HepG2 (cell line): ENCODE measurements at regions not wholly inside any gene's neighbourhood (a gene's known extent, or its start where the extent isn't known, plus 50 kb on each side); places are given as distances from the start of the nearest gene placed in this dataset.

ENCODE experiments used
- ATAC-seq: fragments of 200-7000 bp; cut with Tn5 transposase; 3 replicates; pipeline ENCODE4 v1.9.1; 2020; ENCODE audit warnings: mild to moderate bottlenecking, moderate library complexity
- BruUV-seq: library from RNA; stranded (reverse); fragments of 400-500 nt; replicated peaks from 2 replicates; lab custom pipeline; 2021; lab: Mats Ljungman, UMichigan
- CTCF ChIA-PET: fragments of 300-600 bp; formaldehyde crosslinking; extraction: SDS; loops from one replicate; lab custom pipeline; 2021; ENCODE audit warnings: low total read pairs, inconsistent platforms, low intra/inter-chr PET ratio; lab: Yijun Ruan, JAX
- POLR2A ChIA-PET: fragments of 350-600 bp; sonication (Branson Sonifier 250); formaldehyde crosslinking; loops from one replicate; lab custom pipeline; 2020; ENCODE audit warnings: antibody characterized with exemption, inconsistent platforms; lab: Yijun Ruan, JAX
- DNase-seq: peaks from one replicate; pipeline ENCODE4 v3.0.0-alpha.2; 2015; ENCODE audit warnings: low spot score
- FAIRE-seq: peaks from 3 replicates; lab custom pipeline; 2011; peaks lifted over from hg19 to GRCh38; lab: Jason Lieb, UNC
- H2AFZ ChIP-seq: one replicate; pipeline ENCODE4 v1.6.1; 2011; ENCODE audit warnings: low read length, inconsistent platforms
- H3K27ac ChIP-seq: fragments of 300-600 bp; 3 replicates; pipeline ENCODE4 v1.8.0; 2011; ENCODE audit warnings: mixed run types, mild to moderate bottlenecking, mixed read lengths, low read length, inconsistent platforms; ENCODE audit not compliant: insufficient read depth; ENCODE audit errors: extremely low read length
- H3K27me3 ChIP-seq, 2 experiments: fragments of 200-600 bp in 1 of 2; 2 replicates in 1 of 2; 3 replicates in 1 of 2; pipeline versions ENCODE4 v1.6.0 to v1.8.0; 2011; ENCODE audit warnings: low read length in 2 of 2, mild to moderate bottlenecking in 2 of 2, moderate library complexity in 2 of 2, inconsistent platforms in 1 of 2; ENCODE audit not compliant: insufficient read depth in 2 of 2, control insufficient read depth in 1 of 2
- H3K36me3 ChIP-seq, 2 experiments: fragments of 200-600 bp in 1 of 2; replicated peaks in 1 of 2; 2 replicates in 1 of 2; 3 replicates in 1 of 2; pipeline versions ENCODE4 v1.5.1 to v1.8.0; 2011; ENCODE audit warnings: low read length in 2 of 2, inconsistent platforms in 1 of 2; ENCODE audit not compliant: insufficient read depth in 2 of 2, control insufficient read depth in 1 of 2
- H3K4me1 ChIP-seq: 2 replicates; pipeline ENCODE4 v1.5.1; 2012; ENCODE audit warnings: low read length, inconsistent platforms; ENCODE audit not compliant: insufficient read depth
- H3K4me2 ChIP-seq: 2 replicates; pipeline ENCODE4 v1.6.0; 2011; ENCODE audit warnings: low read depth, low read length, inconsistent platforms
- H3K4me3 ChIP-seq, 3 experiments: fragments of 200-600 bp in 1 of 3; sonication (generic), shearing (Covaris generic) in 1 of 3; replicated peaks in 1 of 3; 2 replicates each; pipeline ENCODE4 v1.5.1; 2011 to 2016; ENCODE audit warnings: low read length in 3 of 3, inconsistent platforms in 2 of 3, low read depth in 2 of 3, mild to moderate bottlenecking in 2 of 3, control low read depth in 1 of 3, mixed read lengths in 1 of 3; ENCODE audit not compliant: insufficient read depth in 1 of 3
- H3K79me2 ChIP-seq: one replicate; pipeline ENCODE4 v1.6.1; 2011; ENCODE audit warnings: low read length, inconsistent platforms; ENCODE audit not compliant: insufficient read depth
- H3K9ac ChIP-seq: 2 replicates; pipeline ENCODE4 v1.6.0; 2011; ENCODE audit warnings: mild to moderate bottlenecking, low read depth, low read length, inconsistent platforms; ENCODE audit not compliant: insufficient read depth
- H3K9me3 ChIP-seq: 2 replicates; pipeline ENCODE4 v1.5.1; 2012; ENCODE audit warnings: mild to moderate bottlenecking, low read length
- H4K20me1 ChIP-seq: 2 replicates; pipeline ENCODE4 v1.6.0; 2011; ENCODE audit warnings: inconsistent platforms, mild to moderate bottlenecking, low read length, moderate library complexity; ENCODE audit not compliant: insufficient read depth
- CHD4 ChIP-seq: fragments of 200-600 bp; sonication (generic); IDR thresholded peaks from 2 replicates; pipeline ENCODE4 v1.7.0; 2017; ENCODE audit warnings: mild to moderate bottlenecking, low read length, borderline replicate concordance
- FOSL1 ChIP-seq: sonication (generic); formaldehyde crosslinking; IDR thresholded peaks from 2 replicates; pipeline ENCODE4 v1.9.0; 2021; ENCODE audit warnings: missing genetic modification reagents, borderline replicate concordance
- KLF11 ChIP-seq: IDR thresholded peaks from 2 replicates; pipeline ENCODE4 v1.6.1; 2016; ENCODE audit warnings: missing compliant biosample characterization
- SRF ChIP-seq: IDR thresholded peaks from 2 replicates; pipeline ENCODE4 v1.6.1; 2011; ENCODE audit warnings: mild to moderate bottlenecking, low read depth, low read length, moderate library complexity
- SUZ12 ChIP-seq: fragments of 150-350 bp; IDR thresholded peaks from 2 replicates; pipeline ENCODE4 v1.6.1; 2014; ENCODE audit warnings: low read depth, low read length
- THRA ChIP-seq: sonication (generic); formaldehyde crosslinking; IDR thresholded peaks from 2 replicates; pipeline ENCODE4 v1.4.0; 2020; ENCODE audit warnings: missing genetic modification reagents, borderline replicate concordance
- ZBTB7A ChIP-seq: sonication (generic); formaldehyde crosslinking; IDR thresholded peaks from 2 replicates; pipeline ENCODE4 v1.8.0; 2022; ENCODE audit warnings: mild to moderate bottlenecking, missing genetic modification reagents
- ZNF430 ChIP-seq: sonication (generic); formaldehyde crosslinking; IDR thresholded peaks from 2 replicates; pipeline ENCODE4 v1.9.0; 2021; ENCODE audit warnings: mild to moderate bottlenecking, missing genetic modification reagents
- ZNF510 ChIP-seq: sonication (generic); formaldehyde crosslinking; IDR thresholded peaks from 2 replicates; pipeline ENCODE4 v1.4.0; 2020; ENCODE audit warnings: low read depth, mild to moderate bottlenecking, missing genetic modification reagents
- ZNF703 ChIP-seq: sonication (generic); formaldehyde crosslinking; IDR thresholded peaks from 2 replicates; pipeline ENCODE4 v1.5.1; 2020; ENCODE audit warnings: missing genetic modification reagents, mild to moderate bottlenecking, moderate library complexity, borderline replicate concordance
- ZNF775 ChIP-seq: sonication (generic); formaldehyde crosslinking; IDR thresholded peaks from 2 replicates; pipeline ENCODE4 v1.4.0; 2020; ENCODE audit warnings: missing genetic modification reagents, mild to moderate bottlenecking, moderate library complexity, borderline replicate concordance
- WGBS: methylation state at CpG from one replicate; pipeline ENCODE4 v1.1.6; 2017; ENCODE audit warnings: low lambda C conversion rate; 5-methylcytosine and 5-hydroxymethylcytosine counted together
- in situ Hi-C: cut with HindIII; loops from 2 replicates; pipeline ENCODE4 v1.10.0; 2017; ENCODE audit warnings: low pct_unique_long_range_greater_than_20kb; ENCODE audit not compliant: extremely low pct_ligation_motif_present
- intact Hi-C: fragments of 100-400 bp; cut with micrococcal nuclease; formaldehyde crosslinking; loops from one replicate; pipeline ENCODE4 v1.10.0; 2022; ENCODE audit not compliant: unreplicated experiment
- TF ChIP-seq, protein P1 (sequence below): sonication (generic); formaldehyde crosslinking; IDR thresholded peaks from 2 replicates; pipeline ENCODE4 v1.4.0; 2020; ENCODE audit warnings: missing genetic modification reagents

DNA sequence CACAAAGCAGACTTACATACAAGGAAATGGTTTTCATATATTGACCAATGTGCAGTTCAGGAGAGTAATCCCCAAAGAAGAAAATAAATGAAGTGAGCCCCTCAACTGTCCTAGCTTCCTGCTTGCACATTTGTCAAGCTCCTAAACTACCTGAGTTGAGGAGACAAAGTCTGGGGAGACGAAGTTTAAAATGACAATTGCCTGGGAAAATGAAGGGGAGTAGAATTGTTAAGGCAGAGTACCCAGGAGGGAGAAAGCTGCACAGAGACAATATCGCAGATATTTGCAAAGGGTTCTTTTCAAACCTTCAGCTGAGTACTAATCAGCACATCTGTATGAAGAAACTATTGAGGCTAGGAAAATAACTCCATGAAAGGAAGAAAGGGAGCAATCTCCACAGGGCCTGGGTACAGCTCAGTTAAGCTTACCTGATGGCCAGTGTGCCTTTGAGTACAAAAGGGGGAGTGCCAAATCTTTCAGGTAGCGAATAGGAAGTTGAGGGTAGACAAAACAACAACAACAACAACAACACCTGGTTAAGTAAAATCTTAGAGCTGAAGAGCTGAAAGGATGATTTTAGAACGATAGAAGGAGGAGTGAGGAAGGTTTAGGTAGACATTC lies 1700.1 kb upstream of the PRR20A start (continued):
- TF ChIP-seq, protein P1, sequence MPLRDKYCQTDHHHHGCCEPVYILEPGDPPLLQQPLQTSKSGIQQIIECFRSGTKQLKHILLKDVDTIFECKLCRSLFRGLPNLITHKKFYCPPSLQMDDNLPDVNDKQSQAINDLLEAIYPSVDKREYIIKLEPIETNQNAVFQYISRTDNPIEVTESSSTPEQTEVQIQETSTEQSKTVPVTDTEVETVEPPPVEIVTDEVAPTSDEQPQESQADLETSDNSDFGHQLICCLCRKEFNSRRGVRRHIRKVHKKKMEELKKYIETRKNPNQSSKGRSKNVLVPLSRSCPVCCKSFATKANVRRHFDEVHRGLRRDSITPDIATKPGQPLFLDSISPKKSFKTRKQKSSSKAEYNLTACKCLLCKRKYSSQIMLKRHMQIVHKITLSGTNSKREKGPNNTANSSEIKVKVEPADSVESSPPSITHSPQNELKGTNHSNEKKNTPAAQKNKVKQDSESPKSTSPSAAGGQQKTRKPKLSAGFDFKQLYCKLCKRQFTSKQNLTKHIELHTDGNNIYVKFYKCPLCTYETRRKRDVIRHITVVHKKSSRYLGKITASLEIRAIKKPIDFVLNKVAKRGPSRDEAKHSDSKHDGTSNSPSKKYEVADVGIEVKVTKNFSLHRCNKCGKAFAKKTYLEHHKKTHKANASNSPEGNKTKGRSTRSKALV (CRISPR knock-in tag), result no peak
- TF ChIP-seq ZNF430 (CRISPR knock-in tag), result no peak
- no peak for TF ChIP-seq FOSL1 (CRISPR knock-in tag)
- TF ChIP-seq KLF11, result no peak
- TF ChIP-seq ZNF703 (CRISPR knock-in tag), result no peak
- TF ChIP-seq ZBTB7A (CRISPR knock-in tag), result no peak
- no peak for TF ChIP-seq SRF
- TF ChIP-seq CHD4, result no peak
- TF ChIP-seq THRA (CRISPR knock-in tag), result no peak

- CTCF ChIA-PET, result no interaction called here
Observed at GRCh38 chr13:55464222-55464621, 1676.5 kb upstream of the PRR20A start.

More at GRCh38 chr13:55464222-55464621, 1676.5 kb upstream of the PRR20A start:
- Histone ChIP-seq H3K9ac (no peak overlapping the region), H3K4me2 (no peak overlapping the region), H3K4me1 (no peaks in the 10 kb centered on the region), H3K9me3 (peaks cover 19% of the 10 kb centered on the region; the same call in 1 of the 2 replicates), H3K4me3 (no peak overlapping the region), H3K79me2 (no peaks in the 10 kb centered on the region), H3K27me3 (no peaks in the 10 kb centered on the region), H3K27ac (no peak overlapping the region), H3K36me3 (no peaks in the 10 kb centered on the region), H4K20me1 (no peaks in the 10 kb centered on the region), H2AFZ (no peak overlapping the region)
- intact Hi-C loops (no loop called here), in situ Hi-C loops (no loop called here)
- POLR2A ChIA-PET, result no interaction called here
- WGBS, result 0% methylated on average over 3 of the region's 3 CpGs
- DNase-seq (no peak), FAIRE-seq (no peak), ATAC-seq (no peak)
- TF ChIP-seq ZNF775 (CRISPR knock-in tag) (no peak), SUZ12 (no peak), ZNF510 (CRISPR knock-in tag) (no peak)
- no TSS peak for BruUV-seq
